ENCODE measurements at regions not wholly inside any gene's neighbourhood (a gene's known extent, or its start where the extent isn't known, plus 50 kb on each side); places are given as distances from the start of the nearest gene placed in this dataset.

DNA sequence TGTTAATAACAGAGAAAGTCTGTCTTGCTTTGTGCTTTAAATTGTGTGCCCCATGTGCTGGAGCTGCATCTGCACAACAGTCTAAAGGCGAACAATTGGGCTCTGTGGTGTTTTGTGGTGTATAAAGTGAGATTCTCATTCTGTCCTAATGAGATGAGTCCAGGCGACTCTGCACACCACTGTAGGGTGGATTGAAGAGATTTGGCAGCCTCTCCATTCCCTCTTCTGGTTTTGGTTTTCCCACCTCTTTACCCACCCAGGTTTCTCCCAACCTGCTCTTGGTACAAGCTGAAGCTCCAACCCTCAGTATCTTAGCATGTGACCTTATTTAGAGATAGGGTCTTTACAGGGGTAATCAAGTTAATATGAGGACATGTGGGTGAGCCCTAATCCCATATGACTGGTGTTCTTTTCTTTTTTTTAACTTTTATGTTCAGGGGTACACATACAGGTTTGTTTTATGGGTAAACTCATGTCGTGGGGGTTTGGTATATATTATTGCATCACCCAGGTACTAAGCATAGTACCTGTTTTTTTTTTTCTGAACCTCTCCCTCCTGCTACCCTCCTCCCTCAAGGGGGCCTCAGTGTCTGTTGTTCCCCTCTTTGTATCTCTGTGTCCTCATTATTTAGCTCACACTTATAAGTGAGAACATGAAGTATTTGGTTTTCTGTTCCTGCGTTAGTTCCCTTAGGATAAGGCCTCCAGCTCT lies 217.6 kb upstream of the DTNBP1 start:
- peaks cover 44% of the 10 kb centered on the region for H3K27me3 Mint-ChIP-seq
- DNase-seq (ENCODE audit: low spot score, unreplicated experiment): no peak
- TF ChIP-seq, protein P1, sequence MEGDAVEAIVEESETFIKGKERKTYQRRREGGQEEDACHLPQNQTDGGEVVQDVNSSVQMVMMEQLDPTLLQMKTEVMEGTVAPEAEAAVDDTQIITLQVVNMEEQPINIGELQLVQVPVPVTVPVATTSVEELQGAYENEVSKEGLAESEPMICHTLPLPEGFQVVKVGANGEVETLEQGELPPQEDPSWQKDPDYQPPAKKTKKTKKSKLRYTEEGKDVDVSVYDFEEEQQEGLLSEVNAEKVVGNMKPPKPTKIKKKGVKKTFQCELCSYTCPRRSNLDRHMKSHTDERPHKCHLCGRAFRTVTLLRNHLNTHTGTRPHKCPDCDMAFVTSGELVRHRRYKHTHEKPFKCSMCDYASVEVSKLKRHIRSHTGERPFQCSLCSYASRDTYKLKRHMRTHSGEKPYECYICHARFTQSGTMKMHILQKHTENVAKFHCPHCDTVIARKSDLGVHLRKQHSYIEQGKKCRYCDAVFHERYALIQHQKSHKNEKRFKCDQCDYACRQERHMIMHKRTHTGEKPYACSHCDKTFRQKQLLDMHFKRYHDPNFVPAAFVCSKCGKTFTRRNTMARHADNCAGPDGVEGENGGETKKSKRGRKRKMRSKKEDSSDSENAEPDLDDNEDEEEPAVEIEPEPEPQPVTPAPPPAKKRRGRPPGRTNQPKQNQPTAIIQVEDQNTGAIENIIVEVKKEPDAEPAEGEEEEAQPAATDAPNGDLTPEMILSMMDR (IDR thresholded peaks at IDR 0.05; ENCODE audit: unreplicated experiment): no peak
- H3K36me3 Mint-ChIP-seq (ENCODE audit: insufficient read depth): no peaks in the 10 kb centered on the region
- H3K27ac Mint-ChIP-seq: no peak overlapping the region
- H3K4me1 Mint-ChIP-seq (ENCODE audit: low read depth): peaks cover 3% of the 10 kb centered on the region
- no peaks in the 10 kb centered on the region for H3K9me3 Mint-ChIP-seq (ENCODE audit: low read depth)
- H3K4me3 Mint-ChIP-seq (ENCODE audit: low read depth): no peak overlapping the region

DNA sequence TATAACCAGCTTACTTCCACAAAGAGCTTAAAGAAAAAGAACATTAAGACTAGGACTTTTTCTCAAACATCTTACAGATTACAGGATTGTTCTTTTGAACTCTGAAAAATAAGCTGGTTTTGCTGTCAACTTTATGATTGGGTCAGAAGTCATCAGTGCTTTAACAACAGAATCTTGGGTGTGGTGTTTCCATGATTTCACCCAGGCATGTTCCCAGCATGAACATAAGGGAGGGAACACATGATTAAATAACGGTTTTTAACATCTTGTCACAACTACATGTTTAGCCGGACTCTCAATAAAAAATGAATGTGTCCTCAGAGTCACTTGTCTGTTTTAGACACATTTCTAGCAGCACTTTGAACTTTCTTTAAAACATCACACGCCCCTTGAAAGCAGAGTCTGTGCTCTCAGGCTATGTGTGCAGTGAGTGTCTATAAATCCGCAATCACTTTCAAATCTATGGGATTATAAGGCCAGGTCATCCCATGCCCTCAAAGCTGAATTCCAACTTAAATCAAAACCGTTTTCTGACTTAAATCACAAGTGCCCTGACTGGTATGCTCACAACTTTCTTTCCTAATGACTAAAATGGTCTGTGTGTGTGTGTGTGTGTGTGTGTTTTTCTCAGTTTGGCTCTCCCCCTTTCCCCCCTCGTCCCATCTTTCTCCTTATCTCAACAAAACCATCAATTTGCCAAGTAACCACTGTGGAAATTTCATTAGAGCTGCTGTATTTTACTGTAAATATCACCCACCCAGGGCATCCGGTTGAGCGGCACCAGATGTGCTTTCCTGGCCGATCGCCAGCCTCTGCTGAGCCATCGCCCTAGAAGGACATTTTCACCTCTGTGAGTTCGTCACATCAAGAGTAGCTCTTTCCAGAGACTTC lies 216.8 kb upstream of the DTNBP1 start:
- no peak for DNase-seq (ENCODE audit: low spot score, unreplicated experiment)
- H3K9me3 Mint-ChIP-seq (ENCODE audit: low read depth): no peaks in the 10 kb centered on the region

DNA sequence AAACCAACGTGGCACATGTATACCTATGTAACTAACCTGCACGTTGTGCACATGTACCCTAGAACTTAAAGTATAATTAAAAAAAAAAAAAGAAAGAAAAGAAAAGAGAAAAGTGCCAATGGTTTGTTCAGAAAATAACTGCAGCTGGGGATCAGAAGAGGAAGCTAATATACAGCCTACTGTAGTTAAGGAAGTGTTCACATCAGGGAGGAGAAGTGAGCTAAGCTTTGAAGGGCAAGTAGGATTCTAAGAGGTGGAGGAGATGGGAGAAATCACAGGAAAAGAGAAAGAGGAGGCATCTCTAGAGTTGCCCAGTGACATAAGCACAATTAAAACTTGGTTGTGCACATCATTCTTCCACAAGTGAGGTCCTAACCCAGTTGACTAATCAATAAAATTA lies 214.4 kb upstream of the DTNBP1 start:
- DNase-seq (ENCODE audit: low spot score, unreplicated experiment): no peak
- H3K4me3 Mint-ChIP-seq (ENCODE audit: low read depth): no peak overlapping the region
- H3K27me3 Mint-ChIP-seq: peaks cover 36% of the 10 kb centered on the region
- H3K4me1 Mint-ChIP-seq (ENCODE audit: low read depth): peaks cover 9% of the 10 kb centered on the region
- H3K36me3 Mint-ChIP-seq (ENCODE audit: insufficient read depth): no peaks in the 10 kb centered on the region
- no peak overlapping the region for H3K27ac Mint-ChIP-seq
- no peaks in the 10 kb centered on the region for H3K9me3 Mint-ChIP-seq (ENCODE audit: low read depth)
- TF ChIP-seq, protein P1 (IDR thresholded peaks at IDR 0.05; ENCODE audit: unreplicated experiment): no peak

More for the DNA sequence above, 216.8 kb upstream of the DTNBP1 start:
- TF ChIP-seq, protein P1 (IDR thresholded peaks at IDR 0.05; ENCODE audit: unreplicated experiment): no peak
- Mint-ChIP-seq H3K36me3 (ENCODE audit: insufficient read depth) (no peaks in the 10 kb centered on the region), H3K27ac (no peak overlapping the region), H3K27me3 (peaks cover 44% of the 10 kb centered on the region), H3K4me1 (ENCODE audit: low read depth) (peaks cover 5% of the 10 kb centered on the region), H3K4me3 (ENCODE audit: low read depth) (no peak overlapping the region)

DNA sequence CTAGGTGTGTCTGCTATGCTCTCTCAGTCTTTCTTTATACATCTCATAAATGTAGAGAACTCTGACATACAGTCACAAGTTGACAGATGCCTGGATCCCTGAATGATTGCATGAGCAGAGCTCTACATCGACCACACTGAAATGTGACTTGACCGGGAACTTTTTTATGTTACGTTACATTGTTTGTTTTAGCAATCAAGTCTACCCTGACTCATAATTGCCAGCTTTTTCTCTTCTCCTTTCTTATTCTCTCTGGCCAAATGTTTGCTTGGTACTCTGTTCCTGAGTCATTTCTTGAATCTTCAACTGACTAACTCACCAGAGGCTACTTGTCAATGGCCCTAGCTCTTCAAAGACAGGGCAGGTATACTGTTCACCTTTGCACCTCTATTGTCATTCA lies 213.6 kb upstream of the DTNBP1 start:
- no peak for DNase-seq (ENCODE audit: low spot score, unreplicated experiment)
- peaks cover 9% of the 10 kb centered on the region for H3K4me1 Mint-ChIP-seq (ENCODE audit: low read depth)
- H3K9me3 Mint-ChIP-seq (ENCODE audit: low read depth): no peaks in the 10 kb centered on the region
- H3K27ac Mint-ChIP-seq: no peak overlapping the region
- H3K4me3 Mint-ChIP-seq (ENCODE audit: low read depth): no peak overlapping the region
- peaks cover 35% of the 10 kb centered on the region for H3K27me3 Mint-ChIP-seq
- TF ChIP-seq, protein P1 (IDR thresholded peaks at IDR 0.05; ENCODE audit: unreplicated experiment): no peak
- H3K36me3 Mint-ChIP-seq (ENCODE audit: insufficient read depth): no peaks in the 10 kb centered on the region

DNA sequence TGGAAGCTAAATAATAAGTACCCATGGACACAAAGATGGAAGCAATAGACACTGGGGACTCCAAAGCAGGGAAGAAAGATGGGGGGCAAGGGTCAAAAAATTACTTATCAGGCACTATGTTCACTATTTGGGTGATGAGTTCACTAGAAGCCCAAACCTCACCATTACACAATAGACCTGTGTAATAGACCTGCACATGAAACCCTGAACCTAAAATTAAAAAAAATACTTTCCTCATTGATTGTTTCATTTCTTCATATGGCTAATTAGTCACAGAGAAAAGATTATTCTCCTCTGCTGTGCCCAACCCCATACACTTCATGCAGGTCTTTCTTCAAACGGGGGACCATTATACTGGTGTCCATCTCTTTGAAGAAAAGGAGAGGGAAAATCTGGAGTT lies 213.0 kb upstream of the DTNBP1 start:
- Mint-ChIP-seq H3K4me3 (ENCODE audit: low read depth) (no peak overlapping the region), H3K27me3 (peaks cover 34% of the 10 kb centered on the region), H3K27ac (no peak overlapping the region), H3K9me3 (ENCODE audit: low read depth) (no peaks in the 10 kb centered on the region), H3K4me1 (ENCODE audit: low read depth) (peaks cover 9% of the 10 kb centered on the region), H3K36me3 (ENCODE audit: insufficient read depth) (no peaks in the 10 kb centered on the region)
- no peak for DNase-seq (ENCODE audit: low spot score, unreplicated experiment)
- TF ChIP-seq, protein P1 (IDR thresholded peaks at IDR 0.05; ENCODE audit: unreplicated experiment): no peak
